Loucy (cell line): ENCODE measurements at regions not wholly inside any gene's neighbourhood (a gene's known extent, or its start where the extent isn't known, plus 50 kb on each side); places are given as distances from the start of the nearest gene placed in this dataset.
A peak's percentile ranks its signal among the peaks of the same experiment; 100 is the strongest.

Source experiments
- H2AFZ ChIP-seq: fragments of 200-600 bp; sonication (generic); 2 replicates; pipeline ENCODE4 v1.6.0; 2016; ENCODE audit warnings: antibody characterized with exemption, mild to moderate bottlenecking, low read length, moderate library complexity
- H3F3A ChIP-seq: fragments of 200-600 bp; 2 replicates; pipeline ENCODE4 v1.6.0; 2016; ENCODE audit warnings: antibody characterized with exemption, low read depth, mild to moderate bottlenecking
- H3K27me3 ChIP-seq: fragments of 200-600 bp; sonication (generic); 2 replicates; pipeline ENCODE4 v1.6.1; 2014; ENCODE audit warnings: low read length, mild to moderate bottlenecking; ENCODE audit not compliant: insufficient read depth, poor library complexity, severe bottlenecking
- H3K36me3 ChIP-seq: fragments of 200-600 bp; sonication (generic); 2 replicates; pipeline ENCODE4 v1.6.1; 2016; ENCODE audit warnings: low read length; ENCODE audit not compliant: insufficient read depth
- H3K4me1 ChIP-seq: fragments of 200-600 bp; sonication (generic); 2 replicates; pipeline ENCODE4 v1.5.1; 2014; ENCODE audit warnings: low read length, mild to moderate bottlenecking; ENCODE audit not compliant: insufficient read depth, poor library complexity, severe bottlenecking
- H3K4me2 ChIP-seq: fragments of 200-600 bp; sonication (generic); 2 replicates; pipeline ENCODE4 v1.6.0; 2014; ENCODE audit warnings: antibody characterized with exemption, low read length, low read depth, mild to moderate bottlenecking; ENCODE audit not compliant: poor library complexity, severe bottlenecking
- H3K4me3 ChIP-seq: fragments of 200-600 bp; sonication (generic); 2 replicates; pipeline ENCODE4 v1.5.1; 2014; ENCODE audit warnings: low read length, mild to moderate bottlenecking, mixed read lengths; ENCODE audit not compliant: poor library complexity, severe bottlenecking
- H3K79me2 ChIP-seq: fragments of 200-600 bp; sonication (generic); 2 replicates; pipeline ENCODE4 v1.6.1; 2014; ENCODE audit warnings: low read length; ENCODE audit not compliant: insufficient read depth
- H3K9ac ChIP-seq: fragments of 200-600 bp; sonication (generic); 2 replicates; pipeline ENCODE4 v1.6.0; 2014; ENCODE audit warnings: mild to moderate bottlenecking, low read depth, low read length, moderate library complexity; ENCODE audit not compliant: poor library complexity, severe bottlenecking
- H3K9me2 ChIP-seq: fragments of 200-600 bp; sonication (generic); replicated peaks from 2 replicates; pipeline ENCODE4 v1.6.1; 2016; ENCODE audit warnings: low read depth, low read length, mixed read lengths
- H3K9me3 ChIP-seq: fragments of 200-600 bp; sonication (generic); 2 replicates; pipeline ENCODE4 v1.6.1; 2014; ENCODE audit warnings: mild to moderate bottlenecking, antibody characterized with exemption, low read length, low read depth; ENCODE audit not compliant: insufficient read depth
- H4K20me1 ChIP-seq: fragments of 200-600 bp; sonication (generic); 2 replicates; pipeline ENCODE4 v1.6.0; 2014; ENCODE audit warnings: antibody characterized with exemption, low read length, mild to moderate bottlenecking; ENCODE audit not compliant: insufficient read depth, poor library complexity, severe bottlenecking
- EZH2phosphoT487 ChIP-seq: fragments of 200-600 bp; IDR thresholded peaks from 2 replicates; pipeline ENCODE4 v1.6.1; 2018; ENCODE audit warnings: antibody characterized with exemption, mild to moderate bottlenecking, moderate library complexity, borderline replicate concordance
- TF ChIP-seq, protein P1 (sequence below): fragments of 200-600 bp; sonication (generic); conservative IDR thresholded peaks from 2 replicates; pipeline ENCODE4 v1.5.1; 2014; ENCODE audit warnings: mild to moderate bottlenecking, antibody characterized with exemption, low read length

DNA sequence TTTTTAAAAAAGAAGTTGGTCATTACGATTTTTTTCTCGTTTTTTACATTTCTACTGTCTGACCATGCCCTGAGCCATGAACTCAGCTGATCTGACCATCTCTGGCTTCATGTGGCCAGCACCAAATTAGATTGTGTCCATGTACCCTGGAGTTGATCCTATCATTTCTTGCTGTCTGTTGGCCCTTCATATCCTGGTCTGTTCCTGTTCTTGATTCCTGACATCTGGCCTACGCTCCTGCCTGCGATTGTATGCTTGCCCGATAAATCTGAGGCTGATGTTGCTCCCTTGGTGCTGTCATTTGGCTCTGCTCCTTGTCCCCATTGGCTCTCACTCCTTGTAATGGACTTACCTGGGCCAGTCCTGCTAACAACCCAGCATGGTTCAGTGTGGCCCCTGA, 89.8 kb upstream of the IGSF10 start:
- peaks cover 5% of the 10 kb centered on the region; the same call in 1 of the 2 replicates for H3K9me3 ChIP-seq
- no peak overlapping the region for H3K9ac ChIP-seq
- no peak overlapping the region for H2AFZ ChIP-seq
- no peaks in the 10 kb centered on the region for H3K36me3 ChIP-seq
- H4K20me1 ChIP-seq = no peaks in the 10 kb centered on the region
- TF ChIP-seq EZH2phosphoT487 = no peak
- no peaks in the 10 kb centered on the region for H3K27me3 ChIP-seq
- H3K4me1 ChIP-seq = peaks cover 50% of the 10 kb centered on the region
- peaks cover 10% of the 10 kb centered on the region for H3F3A ChIP-seq
- no peak overlapping the region for H3K4me2 ChIP-seq
- H3K79me2 ChIP-seq = no peaks in the 10 kb centered on the region
- no peak overlapping the region for H3K4me3 ChIP-seq
- no peaks in the 10 kb centered on the region for H3K9me2 ChIP-seq

DNA sequence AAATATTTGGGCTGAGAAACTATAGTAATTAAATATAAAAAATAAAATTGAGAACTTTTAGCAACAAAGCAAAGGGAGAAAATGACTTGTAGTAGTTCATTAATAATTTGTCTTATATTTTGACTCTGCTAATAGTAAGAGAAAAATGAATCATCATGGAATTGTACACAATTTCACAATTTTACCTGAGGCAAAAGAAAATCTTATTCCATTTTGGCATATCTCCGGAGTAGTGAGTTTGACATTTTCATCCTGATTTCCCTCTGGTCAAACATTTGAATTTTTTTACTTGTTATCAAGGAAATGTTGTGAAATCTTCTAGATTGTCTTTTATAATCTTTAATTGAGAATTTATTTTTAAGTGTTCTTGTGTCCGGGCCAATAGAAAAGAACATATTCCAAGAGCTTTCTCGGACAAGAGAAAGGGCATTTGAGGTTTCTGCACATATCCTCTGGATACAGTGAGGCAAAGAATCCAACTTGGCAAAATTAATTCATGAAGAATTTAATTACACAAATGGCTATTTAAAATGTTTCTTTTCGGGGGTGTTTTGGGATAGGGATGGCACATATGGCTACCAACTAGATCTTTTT, 89.3 kb upstream of the IGSF10 start:
- no peaks in the 10 kb centered on the region for H3K79me2 ChIP-seq
- H4K20me1 ChIP-seq = no peaks in the 10 kb centered on the region

DNA sequence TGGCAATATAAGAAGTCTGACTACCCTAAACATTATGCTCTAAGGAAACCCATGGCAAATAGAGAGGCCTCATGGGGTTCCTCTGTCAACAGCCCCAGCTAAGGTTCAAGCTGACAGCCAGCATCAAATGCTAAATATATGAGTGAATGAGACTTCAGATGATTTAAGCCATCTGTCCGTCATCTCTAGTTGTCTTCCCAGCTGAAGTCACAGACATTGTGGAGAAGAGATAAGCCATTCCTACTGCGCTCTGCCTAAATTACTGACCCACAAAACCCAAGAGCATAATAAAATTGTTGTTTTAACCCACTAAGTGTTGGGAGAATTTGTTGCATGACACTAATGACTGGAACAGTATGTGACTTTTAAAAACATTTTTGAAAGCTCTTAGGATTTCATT, 87.3 kb upstream of the IGSF10 start:
- Histone ChIP-seq H3K9ac (no peak overlapping the region), H3K4me2 (no peak overlapping the region), H4K20me1 (no peaks in the 10 kb centered on the region), H3K9me2 (no peaks in the 10 kb centered on the region), H3K27me3 (no peaks in the 10 kb centered on the region), H3K4me3 (no peak overlapping the region), H2AFZ (peak overlapping the region; percentile 77), H3K79me2 (no peaks in the 10 kb centered on the region), H3F3A (peaks cover 10% of the 10 kb centered on the region), H3K4me1 (peaks cover 57% of the 10 kb centered on the region), H3K9me3 (peaks cover 5% of the 10 kb centered on the region; the same call in 1 of the 2 replicates), H3K36me3 (no peaks in the 10 kb centered on the region)
- TF ChIP-seq, protein P1, sequence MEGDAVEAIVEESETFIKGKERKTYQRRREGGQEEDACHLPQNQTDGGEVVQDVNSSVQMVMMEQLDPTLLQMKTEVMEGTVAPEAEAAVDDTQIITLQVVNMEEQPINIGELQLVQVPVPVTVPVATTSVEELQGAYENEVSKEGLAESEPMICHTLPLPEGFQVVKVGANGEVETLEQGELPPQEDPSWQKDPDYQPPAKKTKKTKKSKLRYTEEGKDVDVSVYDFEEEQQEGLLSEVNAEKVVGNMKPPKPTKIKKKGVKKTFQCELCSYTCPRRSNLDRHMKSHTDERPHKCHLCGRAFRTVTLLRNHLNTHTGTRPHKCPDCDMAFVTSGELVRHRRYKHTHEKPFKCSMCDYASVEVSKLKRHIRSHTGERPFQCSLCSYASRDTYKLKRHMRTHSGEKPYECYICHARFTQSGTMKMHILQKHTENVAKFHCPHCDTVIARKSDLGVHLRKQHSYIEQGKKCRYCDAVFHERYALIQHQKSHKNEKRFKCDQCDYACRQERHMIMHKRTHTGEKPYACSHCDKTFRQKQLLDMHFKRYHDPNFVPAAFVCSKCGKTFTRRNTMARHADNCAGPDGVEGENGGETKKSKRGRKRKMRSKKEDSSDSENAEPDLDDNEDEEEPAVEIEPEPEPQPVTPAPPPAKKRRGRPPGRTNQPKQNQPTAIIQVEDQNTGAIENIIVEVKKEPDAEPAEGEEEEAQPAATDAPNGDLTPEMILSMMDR = no peak
- TF ChIP-seq EZH2phosphoT487 = no peak

More for the DNA sequence above, 89.3 kb upstream of the IGSF10 start:
- no peak overlapping the region for H3K9ac ChIP-seq
- peaks cover 48% of the 10 kb centered on the region for H3K4me1 ChIP-seq
- H3F3A ChIP-seq = peaks cover 10% of the 10 kb centered on the region
- TF ChIP-seq, protein P1 = no peak
- TF ChIP-seq EZH2phosphoT487 = no peak
- no peak overlapping the region for H3K4me2 ChIP-seq
- no peaks in the 10 kb centered on the region for H3K36me3 ChIP-seq
- peaks cover 5% of the 10 kb centered on the region; the same call in 1 of the 2 replicates for H3K9me3 ChIP-seq
- H3K9me2 ChIP-seq = no peaks in the 10 kb centered on the region
- no peak overlapping the region for H2AFZ ChIP-seq
- no peaks in the 10 kb centered on the region for H3K27me3 ChIP-seq
- no peak overlapping the region for H3K4me3 ChIP-seq

DNA sequence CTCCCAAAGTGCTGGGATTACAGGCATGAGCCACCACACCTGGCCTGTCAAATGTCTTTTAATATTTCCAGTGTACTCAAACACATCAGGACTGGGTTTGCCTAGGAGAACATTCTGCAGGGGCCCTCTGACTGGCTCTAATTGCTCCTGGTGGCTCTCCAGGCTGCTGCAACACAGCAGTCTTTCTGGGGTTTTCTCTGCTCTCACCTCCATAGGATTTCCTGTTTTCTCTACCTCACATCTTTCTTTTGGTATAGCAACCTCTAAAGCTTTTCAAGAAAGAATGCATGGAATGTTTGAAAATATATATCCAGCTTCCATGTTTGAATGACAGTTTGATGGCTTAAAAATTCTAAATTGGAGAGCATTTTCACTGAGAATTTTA, 83.3 kb upstream of the IGSF10 start:
- H3K9me3 ChIP-seq = no peaks in the 10 kb centered on the region
- H3F3A ChIP-seq = no peaks in the 10 kb centered on the region
- no peaks in the 10 kb centered on the region for H3K79me2 ChIP-seq
- no peaks in the 10 kb centered on the region for H3K9me2 ChIP-seq
- H4K20me1 ChIP-seq = no peaks in the 10 kb centered on the region
- H3K36me3 ChIP-seq = no peaks in the 10 kb centered on the region
- no peaks in the 10 kb centered on the region for H3K27me3 ChIP-seq
- no peak overlapping the region for H3K4me3 ChIP-seq
- peak overlapping the region; percentile 1 for H3K9ac ChIP-seq
- H3K4me1 ChIP-seq = peaks cover 40% of the 10 kb centered on the region
- no peak for TF ChIP-seq EZH2phosphoT487
- TF ChIP-seq, protein P1 = no peak
- H2AFZ ChIP-seq = 0 out of 2 replicates have a peak overlapping the region, but pooled peaks have one; percentile 16
- no peak overlapping the region for H3K4me2 ChIP-seq
